ENCODE measurements at regions not wholly inside any gene's neighbourhood (a gene's known extent, or its start where the extent isn't known, plus 50 kb on each side); places are given as distances from the start of the nearest gene placed in this dataset.

GRCh38 chr2:16764487-16764886, 98.9 kb upstream of the CYRIA start:
- TF ChIP-seq, protein P1, sequence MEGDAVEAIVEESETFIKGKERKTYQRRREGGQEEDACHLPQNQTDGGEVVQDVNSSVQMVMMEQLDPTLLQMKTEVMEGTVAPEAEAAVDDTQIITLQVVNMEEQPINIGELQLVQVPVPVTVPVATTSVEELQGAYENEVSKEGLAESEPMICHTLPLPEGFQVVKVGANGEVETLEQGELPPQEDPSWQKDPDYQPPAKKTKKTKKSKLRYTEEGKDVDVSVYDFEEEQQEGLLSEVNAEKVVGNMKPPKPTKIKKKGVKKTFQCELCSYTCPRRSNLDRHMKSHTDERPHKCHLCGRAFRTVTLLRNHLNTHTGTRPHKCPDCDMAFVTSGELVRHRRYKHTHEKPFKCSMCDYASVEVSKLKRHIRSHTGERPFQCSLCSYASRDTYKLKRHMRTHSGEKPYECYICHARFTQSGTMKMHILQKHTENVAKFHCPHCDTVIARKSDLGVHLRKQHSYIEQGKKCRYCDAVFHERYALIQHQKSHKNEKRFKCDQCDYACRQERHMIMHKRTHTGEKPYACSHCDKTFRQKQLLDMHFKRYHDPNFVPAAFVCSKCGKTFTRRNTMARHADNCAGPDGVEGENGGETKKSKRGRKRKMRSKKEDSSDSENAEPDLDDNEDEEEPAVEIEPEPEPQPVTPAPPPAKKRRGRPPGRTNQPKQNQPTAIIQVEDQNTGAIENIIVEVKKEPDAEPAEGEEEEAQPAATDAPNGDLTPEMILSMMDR (IDR thresholded peaks at IDR 0.05; ENCODE audit: low read length) = no peak
- TF ChIP-seq EZH2phosphoT487 (IDR thresholded peaks at IDR 0.05; ENCODE audit: low read length) (no peak), EZH2 (optimal IDR thresholded peaks at IDR 0.05; ENCODE audit: low read depth, low read length) (no peak)
